ENCODE measurements at regions not wholly inside any gene's neighbourhood (a gene's known extent, or its start where the extent isn't known, plus 50 kb on each side); places are given as distances from the start of the nearest gene placed in this dataset.

DNA sequence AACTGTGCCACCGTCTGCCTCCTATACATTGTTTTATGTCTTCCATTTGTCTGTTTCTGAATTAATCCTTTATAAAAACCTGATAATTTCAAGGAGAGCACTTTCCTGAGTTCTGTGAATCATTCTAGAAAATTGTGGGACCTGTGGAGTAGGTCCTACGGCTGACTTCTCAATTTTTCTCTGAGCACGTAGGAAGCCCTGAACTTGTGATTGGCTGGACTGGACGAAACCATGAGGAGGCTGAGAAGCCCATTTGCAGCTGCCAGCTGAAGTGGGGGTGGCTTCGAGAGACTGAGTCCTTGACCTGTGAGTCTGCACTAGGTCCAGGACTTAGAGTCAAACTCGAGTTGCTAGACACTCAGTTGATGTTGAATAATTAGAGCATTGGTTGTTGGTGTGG, 277.1 kb upstream of the NCAM2 start:
- H3K9me3 ChIP-seq (ENCODE audit: control insufficient read depth, insufficient read depth, low read depth, low read length), result no peaks in the 10 kb centered on the region
- no TSS peak for BruUV-seq (replicated peaks)
- CTCF ChIA-PET, result no interaction called here
- no peaks in the 10 kb centered on the region for H3K36me3 ChIP-seq (ENCODE audit: control insufficient read depth, insufficient read depth, low read length)
- POLR2A ChIA-PET, result no interaction called here
- TF ChIP-seq, protein P1, sequence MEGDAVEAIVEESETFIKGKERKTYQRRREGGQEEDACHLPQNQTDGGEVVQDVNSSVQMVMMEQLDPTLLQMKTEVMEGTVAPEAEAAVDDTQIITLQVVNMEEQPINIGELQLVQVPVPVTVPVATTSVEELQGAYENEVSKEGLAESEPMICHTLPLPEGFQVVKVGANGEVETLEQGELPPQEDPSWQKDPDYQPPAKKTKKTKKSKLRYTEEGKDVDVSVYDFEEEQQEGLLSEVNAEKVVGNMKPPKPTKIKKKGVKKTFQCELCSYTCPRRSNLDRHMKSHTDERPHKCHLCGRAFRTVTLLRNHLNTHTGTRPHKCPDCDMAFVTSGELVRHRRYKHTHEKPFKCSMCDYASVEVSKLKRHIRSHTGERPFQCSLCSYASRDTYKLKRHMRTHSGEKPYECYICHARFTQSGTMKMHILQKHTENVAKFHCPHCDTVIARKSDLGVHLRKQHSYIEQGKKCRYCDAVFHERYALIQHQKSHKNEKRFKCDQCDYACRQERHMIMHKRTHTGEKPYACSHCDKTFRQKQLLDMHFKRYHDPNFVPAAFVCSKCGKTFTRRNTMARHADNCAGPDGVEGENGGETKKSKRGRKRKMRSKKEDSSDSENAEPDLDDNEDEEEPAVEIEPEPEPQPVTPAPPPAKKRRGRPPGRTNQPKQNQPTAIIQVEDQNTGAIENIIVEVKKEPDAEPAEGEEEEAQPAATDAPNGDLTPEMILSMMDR (IDR thresholded peaks at IDR 0.05), result no peak
- TF ChIP-seq POLR2AphosphoS5 (IDR thresholded peaks at IDR 0.05; ENCODE audit: low read depth, low read length), result no peak
- TF ChIP-seq REST (IDR thresholded peaks at IDR 0.05; ENCODE audit: insufficient read depth in 1 of 2, low read depth in 2 of 2, low read length in 1 of 2), result no peak
- no peak for TF ChIP-seq SIN3A (IDR thresholded peaks at IDR 0.05; ENCODE audit: borderline replicate concordance, insufficient read depth, low read depth, low read length)
- no peak for TF ChIP-seq TCF7L2 (IDR thresholded peaks at IDR 0.05; ENCODE audit: low read depth, low read length)
- DNase-seq (ENCODE audit: low read depth, low spot score) (no peak), ATAC-seq (no peak)
- in situ Hi-C loops (cut with HindIII; ENCODE audit: low pct_unique_long_range_greater_than_20kb, low sequenced_read_pairs) (no loop called here), intact Hi-C loops (cut with micrococcal nuclease; ENCODE audit: unreplicated experiment) (no loop called here)
- no peak overlapping the region for H3K27ac ChIP-seq (ENCODE audit: low read length)
- H3K4me3 ChIP-seq (ENCODE audit: low read depth in 2 of 2, low read length in 2 of 2), result no peak overlapping the region
- H3K27me3 ChIP-seq (ENCODE audit: control insufficient read depth, insufficient read depth, low read length), result no peaks in the 10 kb centered on the region
- H3K4me1 ChIP-seq (ENCODE audit: control insufficient read depth, insufficient read depth, low read length), result no peaks in the 10 kb centered on the region

DNA sequence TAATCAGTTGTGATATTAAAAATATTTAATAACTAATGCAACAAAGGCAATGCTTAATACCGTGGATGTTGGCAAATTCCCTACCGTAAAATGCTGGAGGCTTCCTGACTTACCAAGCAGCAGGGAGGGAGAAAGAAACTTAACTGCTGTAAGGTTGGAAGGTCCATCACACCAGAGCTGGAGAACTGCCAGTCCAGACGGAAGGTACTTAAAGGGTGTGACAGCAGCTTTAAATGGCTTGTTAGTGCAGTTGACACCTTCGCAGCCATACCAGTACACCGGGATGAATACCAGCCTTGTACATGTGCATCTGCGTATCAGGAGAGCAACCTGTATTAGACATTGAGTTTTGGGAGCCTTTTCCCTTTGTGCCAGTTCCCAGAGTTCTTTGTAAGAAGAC, 269.5 kb upstream of the NCAM2 start:
- intact Hi-C loops (cut with micrococcal nuclease; ENCODE audit: unreplicated experiment), result no loop called here
- ATAC-seq (no peak), DNase-seq (ENCODE audit: low read depth, low spot score) (no peak)
- no peaks in the 10 kb centered on the region for H3K36me3 ChIP-seq (ENCODE audit: control insufficient read depth, insufficient read depth, low read length)
- BruUV-seq (replicated peaks), result no TSS peak
- H3K4me1 ChIP-seq (ENCODE audit: control insufficient read depth, insufficient read depth, low read length), result no peaks in the 10 kb centered on the region
- no peak overlapping the region for H3K4me3 ChIP-seq (ENCODE audit: low read depth in 2 of 2, low read length in 2 of 2)
- ChIA-PET POLR2A (no interaction called here), CTCF (no interaction called here)
- in situ Hi-C loops (cut with HindIII; ENCODE audit: low pct_unique_long_range_greater_than_20kb, low sequenced_read_pairs), result no loop called here
- no peak for TF ChIP-seq TCF7L2 (IDR thresholded peaks at IDR 0.05; ENCODE audit: low read depth, low read length)
- TF ChIP-seq REST (IDR thresholded peaks at IDR 0.05; ENCODE audit: insufficient read depth in 1 of 2, low read depth in 2 of 2, low read length in 1 of 2), result no peak
- TF ChIP-seq SIN3A (IDR thresholded peaks at IDR 0.05; ENCODE audit: borderline replicate concordance, insufficient read depth, low read depth, low read length), result no peak
- no peak for TF ChIP-seq POLR2AphosphoS5 (IDR thresholded peaks at IDR 0.05; ENCODE audit: low read depth, low read length)
- TF ChIP-seq, protein P1 (IDR thresholded peaks at IDR 0.05), result no peak
- no peaks in the 10 kb centered on the region for H3K27me3 ChIP-seq (ENCODE audit: control insufficient read depth, insufficient read depth, low read length)
- no peaks in the 10 kb centered on the region for H3K9me3 ChIP-seq (ENCODE audit: control insufficient read depth, insufficient read depth, low read depth, low read length)
- no peak overlapping the region for H3K27ac ChIP-seq (ENCODE audit: low read length)
